ENCODE measurements at regions not wholly inside any gene's neighbourhood (a gene's known extent, or its start where the extent isn't known, plus 50 kb on each side); places are given as distances from the start of the nearest gene placed in this dataset.
"Not testable (repeated sequence)": the region's sequence is repeated elsewhere in the genome, so short reads cannot be mapped to it uniquely, and the experiment has no call there.

GRCh38 chr12:83256562-83256961 lies 569.9 kb downstream of the TMTC2 start:
- no peak overlapping the region for H3K4me3 ChIP-seq
- DNase-seq (ENCODE audit: low spot score in 2 of 2): no peak
- TF ChIP-seq POLR2A (IDR thresholded peaks at IDR 0.05): no peak
- no peaks in the 10 kb centered on the region for H3K27me3 ChIP-seq
- H3K9me3 ChIP-seq: peaks cover 0 to 8% (median 0%) of the 10 kb centered on the region in 4 donors
- H3K27ac ChIP-seq: no peak overlapping the region
- no peaks in the 10 kb centered on the region for H3K36me3 ChIP-seq
- WGBS, 2 donors: 78 to 79% methylated on average over 3 of the region's 3 CpGs
- H3K4me1 ChIP-seq: no peaks in the 10 kb centered on the region

- Histone ChIP-seq H3K36me3 (no peaks in the 10 kb centered on the region), H3K27ac (no peak overlapping the region), H3K27me3 (no peaks in the 10 kb centered on the region), H3K9me3 (peaks cover 0 to 13% (median 0%) of the 10 kb centered on the region in 4 donors), H3K4me3 (no peak overlapping the region), H3K4me1 (no peaks in the 10 kb centered on the region)
- no peak for DNase-seq (ENCODE audit: low spot score in 2 of 2)
- WGBS, 2 donors: 80 to 82% methylated on average over 1 of the region's 1 CpG
- TF ChIP-seq POLR2A (IDR thresholded peaks at IDR 0.05): no peak
- no peak for TF ChIP-seq CTCF (IDR thresholded peaks at IDR 0.05)
- TF ChIP-seq EP300 (IDR thresholded peaks at IDR 0.05): no peak
These were observed 564.2 kb downstream of the TMTC2 start for GRCh38 chr12:83250866-83251265.

- no peak for TF ChIP-seq POLR2A (IDR thresholded peaks at IDR 0.05)
- no peak for TF ChIP-seq CTCF (IDR thresholded peaks at IDR 0.05)
- WGBS, 2 donors: 82 to 85% methylated on average over 3 of the region's 3 CpGs
- no peak overlapping the region for H3K4me3 ChIP-seq
- no peak overlapping the region for H3K27ac ChIP-seq
- peaks cover 0 to 6% (median 0%) of the 10 kb centered on the region in 4 donors for H3K9me3 ChIP-seq
- no peak for DNase-seq (ENCODE audit: low spot score in 2 of 2)
- no peaks in the 10 kb centered on the region for H3K36me3 ChIP-seq
- H3K27me3 ChIP-seq: no peaks in the 10 kb centered on the region
- no peaks in the 10 kb centered on the region for H3K4me1 ChIP-seq
These were observed 558.5 kb downstream of the TMTC2 start for GRCh38 chr12:83245156-83245555.

- TF ChIP-seq POLR2A (IDR thresholded peaks at IDR 0.05) (no peak), EP300 (IDR thresholded peaks at IDR 0.05) (no peak), CTCF (IDR thresholded peaks at IDR 0.05) (no peak)
- no peak overlapping the region for H3K27ac ChIP-seq
- no peaks in the 10 kb centered on the region for H3K27me3 ChIP-seq
- peaks cover 0 to 6% (median 0%) of the 10 kb centered on the region in 4 donors for H3K9me3 ChIP-seq
- H3K4me3 ChIP-seq: no peak overlapping the region
- no peak for DNase-seq (ENCODE audit: low spot score in 2 of 2)
- no peaks in the 10 kb centered on the region for H3K36me3 ChIP-seq
- H3K4me1 ChIP-seq: no peaks in the 10 kb centered on the region
These were observed 557.3 kb downstream of the TMTC2 start for GRCh38 chr12:83244001-83244400.

- not testable (repeated sequence) for H3K36me3 ChIP-seq; H3K4me1 ChIP-seq; H3K27me3 ChIP-seq; H3K9me3 ChIP-seq; DNase-seq (ENCODE audit: low spot score in 2 of 2); H3K4me3 ChIP-seq; H3K27ac ChIP-seq
These were observed 547.3 kb downstream of the TMTC2 start for GRCh38 chr12:83233987-83234386.

- not testable (repeated sequence) for H3K9me3 ChIP-seq; H3K4me3 ChIP-seq; H3K27me3 ChIP-seq; DNase-seq (ENCODE audit: low spot score in 2 of 2); H3K36me3 ChIP-seq; H3K4me1 ChIP-seq; H3K27ac ChIP-seq
These were observed 540.3 kb downstream of the TMTC2 start for GRCh38 chr12:83226960-83227359.

GRCh38 chr12:83225806-83226205 lies 539.1 kb downstream of the TMTC2 start:
- Histone ChIP-seq H3K9me3 (no peaks in the 10 kb centered on the region), H3K4me3 (no peak overlapping the region), H3K36me3 (no peaks in the 10 kb centered on the region), H3K27me3 (no peaks in the 10 kb centered on the region), H3K4me1 (no peaks in the 10 kb centered on the region), H3K27ac (no peak overlapping the region)
- DNase-seq (ENCODE audit: low spot score in 2 of 2): no peak
- TF ChIP-seq CTCF (IDR thresholded peaks at IDR 0.05) (no peak), POLR2A (IDR thresholded peaks at IDR 0.05) (no peak), EP300 (IDR thresholded peaks at IDR 0.05) (no peak)
- WGBS, 2 donors: 95 to 96% methylated on average over 3 of the region's 3 CpGs
